ENCODE measurements at regions not wholly inside any gene's neighbourhood (a gene's known extent, or its start where the extent isn't known, plus 50 kb on each side); places are given as distances from the start of the nearest gene placed in this dataset.
A peak's percentile ranks its signal among the peaks of the same experiment; 100 is the strongest.

- Mint-ChIP-seq H3K9me3 (ENCODE audit: low read depth) (peaks cover 9% of the 10 kb centered on the region), H3K36me3 (ENCODE audit: low read depth) (no peaks in the 10 kb centered on the region), H3K4me1 (ENCODE audit: low read depth) (peaks cover 59% of the 10 kb centered on the region), H3K27ac (ENCODE audit: unreplicated experiment) (peak overlapping the region; percentile 86), H3K27me3 (ENCODE audit: low read depth) (no peaks in the 10 kb centered on the region), H3K4me3 (ENCODE audit: unreplicated experiment) (no peak overlapping the region)
- TF ChIP-seq CTCF (IDR thresholded peaks at IDR 0.05) = no peak
- DNase-seq (ENCODE audit: low spot score) = no peak
Observed at GRCh38 chr11:28835790-28836189, 727.6 kb downstream of the METTL15 start.

GRCh38 chr11:28835317-28835716 lies 727.1 kb downstream of the METTL15 start:
- Mint-ChIP-seq H3K9me3 (ENCODE audit: low read depth) (peaks cover 9% of the 10 kb centered on the region), H3K27me3 (ENCODE audit: low read depth) (no peaks in the 10 kb centered on the region), H3K4me1 (ENCODE audit: low read depth) (peaks cover 59% of the 10 kb centered on the region), H3K36me3 (ENCODE audit: low read depth) (no peaks in the 10 kb centered on the region), H3K4me3 (ENCODE audit: unreplicated experiment) (no peak overlapping the region), H3K27ac (ENCODE audit: unreplicated experiment) (peak overlapping the region; percentile 86)
- DNase-seq (ENCODE audit: low spot score) = no peak
- no peak for TF ChIP-seq CTCF (IDR thresholded peaks at IDR 0.05)

GRCh38 chr11:28834877-28835276 lies 726.7 kb downstream of the METTL15 start:
- H3K4me3 Mint-ChIP-seq (ENCODE audit: unreplicated experiment) = no peak overlapping the region
- peaks cover 9% of the 10 kb centered on the region for H3K9me3 Mint-ChIP-seq (ENCODE audit: low read depth)
- no peak for DNase-seq (ENCODE audit: low spot score)
- peak overlapping the region; percentile 86 for H3K27ac Mint-ChIP-seq (ENCODE audit: unreplicated experiment)
- peaks cover 57% of the 10 kb centered on the region for H3K4me1 Mint-ChIP-seq (ENCODE audit: low read depth)
- H3K36me3 Mint-ChIP-seq (ENCODE audit: low read depth) = no peaks in the 10 kb centered on the region
- no peaks in the 10 kb centered on the region for H3K27me3 Mint-ChIP-seq (ENCODE audit: low read depth)
- TF ChIP-seq CTCF (IDR thresholded peaks at IDR 0.05) = no peak

GRCh38 chr11:28833670-28834069 lies 725.5 kb downstream of the METTL15 start:
- peaks cover 51% of the 10 kb centered on the region for H3K4me1 Mint-ChIP-seq (ENCODE audit: low read depth)
- H3K36me3 Mint-ChIP-seq (ENCODE audit: low read depth) = no peaks in the 10 kb centered on the region
- no peak for DNase-seq (ENCODE audit: low spot score)
- H3K4me3 Mint-ChIP-seq (ENCODE audit: unreplicated experiment) = no peak overlapping the region
- H3K27me3 Mint-ChIP-seq (ENCODE audit: low read depth) = no peaks in the 10 kb centered on the region
- TF ChIP-seq CTCF (IDR thresholded peaks at IDR 0.05) = no peak
- H3K27ac Mint-ChIP-seq (ENCODE audit: unreplicated experiment) = peak overlapping the region; percentile 77
- peaks cover 9% of the 10 kb centered on the region for H3K9me3 Mint-ChIP-seq (ENCODE audit: low read depth)

GRCh38 chr11:28833169-28833568 lies 725.0 kb downstream of the METTL15 start:
- H3K4me3 Mint-ChIP-seq (ENCODE audit: unreplicated experiment) = no peak overlapping the region
- peaks cover 9% of the 10 kb centered on the region for H3K9me3 Mint-ChIP-seq (ENCODE audit: low read depth)
- H3K4me1 Mint-ChIP-seq (ENCODE audit: low read depth) = peaks cover 50% of the 10 kb centered on the region
- DNase-seq (ENCODE audit: low spot score) = no peak
- peak overlapping the region; percentile 77 for H3K27ac Mint-ChIP-seq (ENCODE audit: unreplicated experiment)
- no peak for TF ChIP-seq CTCF (IDR thresholded peaks at IDR 0.05)
- H3K27me3 Mint-ChIP-seq (ENCODE audit: low read depth) = no peaks in the 10 kb centered on the region
- H3K36me3 Mint-ChIP-seq (ENCODE audit: low read depth) = no peaks in the 10 kb centered on the region

Data from chondrocyte (in vitro differentiated cells).